ENCODE measurements at regions not wholly inside any gene's neighbourhood (a gene's known extent, or its start where the extent isn't known, plus 50 kb on each side); places are given as distances from the start of the nearest gene placed in this dataset.
"Not testable (repeated sequence)": the region's sequence is repeated elsewhere in the genome, so short reads cannot be mapped to it uniquely, and the experiment has no call there.

DNA sequence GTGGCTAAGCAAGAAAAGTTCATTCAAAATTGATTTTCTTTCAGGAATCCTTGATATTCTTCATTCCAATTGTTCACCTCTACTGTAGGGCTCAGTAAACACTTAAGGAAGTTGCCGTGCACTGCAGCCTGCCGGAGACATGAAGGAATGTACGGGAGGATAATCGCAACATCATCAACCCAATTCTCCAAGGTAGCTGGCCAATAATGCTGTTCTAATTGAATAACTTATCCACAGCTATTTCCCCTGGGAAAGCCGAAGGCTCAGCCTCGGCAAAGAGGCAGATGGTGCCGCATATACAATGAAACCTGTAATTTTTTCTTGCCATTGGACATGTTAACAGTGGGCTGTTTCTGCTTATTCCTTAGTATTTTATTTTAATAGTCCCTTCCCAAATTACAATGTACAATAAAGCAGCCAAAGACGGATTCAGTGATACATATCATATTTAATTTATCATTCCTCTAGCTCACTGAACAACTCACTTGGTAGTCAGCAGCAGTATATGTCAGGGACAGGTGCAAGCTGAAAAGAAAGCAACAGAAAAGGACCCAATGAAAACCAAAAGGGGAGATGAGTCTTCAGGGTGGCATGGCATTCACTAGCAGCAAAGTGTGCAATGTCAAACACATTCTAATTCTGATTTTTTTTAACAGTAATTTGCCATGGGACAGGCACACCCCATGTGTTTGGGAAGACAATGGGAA is 420.5 kb upstream of the KLF12 start:
- TF ChIP-seq, protein P1, sequence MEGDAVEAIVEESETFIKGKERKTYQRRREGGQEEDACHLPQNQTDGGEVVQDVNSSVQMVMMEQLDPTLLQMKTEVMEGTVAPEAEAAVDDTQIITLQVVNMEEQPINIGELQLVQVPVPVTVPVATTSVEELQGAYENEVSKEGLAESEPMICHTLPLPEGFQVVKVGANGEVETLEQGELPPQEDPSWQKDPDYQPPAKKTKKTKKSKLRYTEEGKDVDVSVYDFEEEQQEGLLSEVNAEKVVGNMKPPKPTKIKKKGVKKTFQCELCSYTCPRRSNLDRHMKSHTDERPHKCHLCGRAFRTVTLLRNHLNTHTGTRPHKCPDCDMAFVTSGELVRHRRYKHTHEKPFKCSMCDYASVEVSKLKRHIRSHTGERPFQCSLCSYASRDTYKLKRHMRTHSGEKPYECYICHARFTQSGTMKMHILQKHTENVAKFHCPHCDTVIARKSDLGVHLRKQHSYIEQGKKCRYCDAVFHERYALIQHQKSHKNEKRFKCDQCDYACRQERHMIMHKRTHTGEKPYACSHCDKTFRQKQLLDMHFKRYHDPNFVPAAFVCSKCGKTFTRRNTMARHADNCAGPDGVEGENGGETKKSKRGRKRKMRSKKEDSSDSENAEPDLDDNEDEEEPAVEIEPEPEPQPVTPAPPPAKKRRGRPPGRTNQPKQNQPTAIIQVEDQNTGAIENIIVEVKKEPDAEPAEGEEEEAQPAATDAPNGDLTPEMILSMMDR (IDR thresholded peaks at IDR 0.05; ENCODE audit: low read depth, low read length): no peak
- TF ChIP-seq MYC (IDR thresholded peaks at IDR 0.05; ENCODE audit: low read depth, low read length): no peak
- TF ChIP-seq POLR2A (IDR thresholded peaks at IDR 0.05; ENCODE audit: extremely low read depth, insufficient read length): no peak
- TF ChIP-seq, protein P2, sequence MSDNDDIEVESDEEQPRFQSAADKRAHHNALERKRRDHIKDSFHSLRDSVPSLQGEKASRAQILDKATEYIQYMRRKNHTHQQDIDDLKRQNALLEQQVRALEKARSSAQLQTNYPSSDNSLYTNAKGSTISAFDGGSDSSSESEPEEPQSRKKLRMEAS (IDR thresholded peaks at IDR 0.05; ENCODE audit: low read depth, low read length): no peak
- DNase-seq (ENCODE audit: low read depth): no peak
- no peak overlapping the region for H3K4me3 ChIP-seq (ENCODE audit: low read depth, low read length)

DNA sequence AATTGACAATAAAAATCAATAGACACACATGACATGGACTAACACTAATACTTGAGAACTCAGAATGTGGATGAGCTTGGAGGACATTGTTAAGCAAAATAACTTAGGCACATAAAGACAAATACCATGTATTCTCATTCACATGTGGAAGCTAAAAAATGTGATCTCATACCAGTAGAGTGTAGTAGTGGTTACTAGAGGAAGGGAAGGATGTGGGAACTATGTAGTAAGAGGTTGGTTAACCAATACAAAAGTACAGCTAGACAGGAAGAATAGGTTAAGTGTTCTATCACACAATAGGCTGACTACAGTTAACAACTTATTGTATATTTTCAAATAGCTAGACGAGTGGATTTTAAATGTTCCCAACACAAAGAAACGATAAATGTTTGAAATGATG is 415.8 kb upstream of the KLF12 start:
- peak; percentile 79 for DNase-seq (ENCODE audit: low read depth)
- peak; percentile 25; the same call in 1 of the 2 replicates for TF ChIP-seq MYC (IDR thresholded peaks at IDR 0.05; ENCODE audit: low read depth, low read length)
- TF ChIP-seq, protein P1 (IDR thresholded peaks at IDR 0.05; ENCODE audit: low read depth, low read length): no peak
- no peak overlapping the region for H3K4me3 ChIP-seq (ENCODE audit: low read depth, low read length)

DNA sequence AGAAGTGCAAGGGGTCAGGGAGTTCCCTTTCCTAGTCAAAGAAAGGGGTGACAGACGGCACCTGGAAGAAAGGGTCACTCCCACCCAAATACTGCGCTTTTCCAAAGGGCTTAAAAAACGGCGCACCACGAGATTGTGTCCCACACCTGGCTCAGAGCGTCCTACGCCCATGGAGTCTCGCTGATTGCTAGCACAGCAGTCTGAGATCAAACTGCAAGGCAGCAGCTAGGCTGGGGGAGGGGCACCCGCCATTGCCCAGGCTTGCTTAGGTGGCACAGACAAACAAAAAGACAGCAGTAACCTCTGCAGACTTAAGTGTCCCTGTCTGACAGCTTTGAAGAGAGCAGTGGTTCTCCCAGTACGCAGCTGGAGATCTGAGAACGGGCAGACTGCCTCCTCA is 402.4 kb upstream of the KLF12 start:
- not testable (repeated sequence) for H3K4me3 ChIP-seq (ENCODE audit: low read depth, low read length); DNase-seq (ENCODE audit: low read depth)

DNA sequence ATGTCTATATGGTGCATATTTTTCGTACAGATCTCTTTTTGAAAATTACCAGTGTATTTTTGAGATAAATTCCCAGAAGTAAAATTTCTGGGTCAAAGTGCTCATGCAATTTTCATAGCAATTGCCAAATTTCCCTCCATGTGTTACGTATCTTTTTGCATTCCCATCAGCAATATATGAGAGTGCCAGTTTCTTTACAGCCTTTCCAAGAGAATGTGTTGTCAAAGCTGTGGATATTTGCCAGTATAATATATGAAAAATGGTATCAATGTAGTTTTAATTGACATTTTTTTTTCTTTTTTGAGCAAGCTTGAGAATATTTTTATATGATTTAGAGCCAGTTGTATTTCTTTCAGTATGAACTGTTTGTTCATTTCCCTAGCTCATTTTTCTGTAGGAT is 399.0 kb upstream of the KLF12 start:
- TF ChIP-seq, protein P1 (IDR thresholded peaks at IDR 0.05; ENCODE audit: low read depth, low read length): no peak
- TF ChIP-seq, protein P2 (IDR thresholded peaks at IDR 0.05; ENCODE audit: low read depth, low read length): no peak
- TF ChIP-seq MYC (IDR thresholded peaks at IDR 0.05; ENCODE audit: low read depth, low read length): no peak
- TF ChIP-seq POLR2A (IDR thresholded peaks at IDR 0.05; ENCODE audit: extremely low read depth, insufficient read length): no peak
- no peak overlapping the region for H3K4me3 ChIP-seq (ENCODE audit: low read depth, low read length)
- DNase-seq (ENCODE audit: low read depth): no peak

DNA sequence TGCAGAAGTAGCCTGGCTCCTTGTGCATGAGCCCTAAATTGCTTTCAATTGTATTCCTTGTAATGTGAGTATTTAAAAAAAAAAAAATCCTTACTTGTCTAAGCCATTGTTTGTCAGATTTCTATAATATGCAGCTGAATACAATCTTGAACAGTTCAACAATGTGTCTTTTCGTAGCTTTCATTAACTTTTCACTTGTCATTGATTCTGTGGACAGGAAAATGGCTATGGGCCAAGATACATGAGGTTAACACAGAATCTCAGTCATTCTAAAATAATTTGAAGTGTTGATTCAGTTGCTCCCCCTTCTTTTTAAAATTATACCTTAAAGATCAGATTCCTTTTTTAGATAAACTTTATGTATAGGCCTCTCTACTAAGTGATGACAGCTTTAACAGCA is 395.8 kb upstream of the KLF12 start:
- H3K4me3 ChIP-seq (ENCODE audit: low read depth, low read length): no peak overlapping the region
- DNase-seq (ENCODE audit: low read depth): no peak
- TF ChIP-seq, protein P1 (IDR thresholded peaks at IDR 0.05; ENCODE audit: low read depth, low read length): no peak
- TF ChIP-seq MYC (IDR thresholded peaks at IDR 0.05; ENCODE audit: low read depth, low read length) (no peak), POLR2A (IDR thresholded peaks at IDR 0.05; ENCODE audit: extremely low read depth, insufficient read length) (no peak)
- TF ChIP-seq, protein P2 (IDR thresholded peaks at IDR 0.05; ENCODE audit: low read depth, low read length): no peak

DNA sequence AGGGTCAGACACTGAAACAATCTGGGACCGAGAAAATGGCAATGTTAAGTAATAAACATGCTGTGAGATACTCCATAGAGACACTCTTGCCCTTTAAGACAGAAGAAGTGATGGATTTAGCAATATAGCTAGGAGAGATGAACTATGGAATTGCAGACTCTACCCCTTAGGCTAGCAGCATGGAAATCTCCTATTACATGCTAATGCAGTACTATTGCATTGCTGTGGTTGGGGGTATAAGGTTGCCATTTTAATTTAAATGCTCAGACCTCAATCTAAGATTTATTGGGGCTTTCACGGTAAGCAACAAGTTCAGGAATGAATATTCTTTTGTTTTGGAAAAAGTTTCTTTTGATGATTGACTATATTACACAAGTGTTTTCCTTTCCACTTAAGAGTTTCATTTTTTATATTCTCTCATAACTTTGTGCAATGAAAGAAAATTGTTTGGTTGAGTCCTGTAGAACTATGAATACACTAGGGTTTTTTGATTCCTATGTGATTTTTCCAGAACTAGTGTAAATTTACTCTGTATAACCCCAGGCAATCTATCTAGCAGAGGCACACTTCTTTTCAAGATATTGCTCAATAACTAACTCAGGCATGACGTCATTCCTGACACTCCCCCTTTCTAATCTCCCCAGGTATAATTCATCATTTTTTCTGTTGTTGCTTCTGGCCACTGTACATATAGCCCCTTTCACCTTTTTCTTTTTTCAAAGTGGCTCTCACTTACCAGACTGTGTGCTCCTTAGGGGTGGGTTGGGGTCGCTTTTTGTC is 394.7 kb upstream of the KLF12 start:
- TF ChIP-seq, protein P1 (IDR thresholded peaks at IDR 0.05; ENCODE audit: low read depth, low read length): no peak
- TF ChIP-seq, protein P2 (IDR thresholded peaks at IDR 0.05; ENCODE audit: low read depth, low read length): no peak
- TF ChIP-seq MYC (IDR thresholded peaks at IDR 0.05; ENCODE audit: low read depth, low read length) (no peak), POLR2A (IDR thresholded peaks at IDR 0.05; ENCODE audit: extremely low read depth, insufficient read length) (no peak)
- DNase-seq (ENCODE audit: low read depth): no peak
- H3K4me3 ChIP-seq (ENCODE audit: low read depth, low read length): no peak overlapping the region

Data from NB4 (cell line).